ENCODE measurements at regions not wholly inside any gene's neighbourhood (a gene's known extent, or its start where the extent isn't known, plus 50 kb on each side); places are given as distances from the start of the nearest gene placed in this dataset.

GRCh38 chr5:143505354-143505753 lies 101.9 kb upstream of the NR3C1 start:
- peaks cover 3% of the 10 kb centered on the region for H3K27me3 Mint-ChIP-seq
- H3K9me3 Mint-ChIP-seq (ENCODE audit: low read depth), result peaks cover 3% of the 10 kb centered on the region
- TF ChIP-seq, protein P1, sequence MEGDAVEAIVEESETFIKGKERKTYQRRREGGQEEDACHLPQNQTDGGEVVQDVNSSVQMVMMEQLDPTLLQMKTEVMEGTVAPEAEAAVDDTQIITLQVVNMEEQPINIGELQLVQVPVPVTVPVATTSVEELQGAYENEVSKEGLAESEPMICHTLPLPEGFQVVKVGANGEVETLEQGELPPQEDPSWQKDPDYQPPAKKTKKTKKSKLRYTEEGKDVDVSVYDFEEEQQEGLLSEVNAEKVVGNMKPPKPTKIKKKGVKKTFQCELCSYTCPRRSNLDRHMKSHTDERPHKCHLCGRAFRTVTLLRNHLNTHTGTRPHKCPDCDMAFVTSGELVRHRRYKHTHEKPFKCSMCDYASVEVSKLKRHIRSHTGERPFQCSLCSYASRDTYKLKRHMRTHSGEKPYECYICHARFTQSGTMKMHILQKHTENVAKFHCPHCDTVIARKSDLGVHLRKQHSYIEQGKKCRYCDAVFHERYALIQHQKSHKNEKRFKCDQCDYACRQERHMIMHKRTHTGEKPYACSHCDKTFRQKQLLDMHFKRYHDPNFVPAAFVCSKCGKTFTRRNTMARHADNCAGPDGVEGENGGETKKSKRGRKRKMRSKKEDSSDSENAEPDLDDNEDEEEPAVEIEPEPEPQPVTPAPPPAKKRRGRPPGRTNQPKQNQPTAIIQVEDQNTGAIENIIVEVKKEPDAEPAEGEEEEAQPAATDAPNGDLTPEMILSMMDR (IDR thresholded peaks at IDR 0.05; ENCODE audit: unreplicated experiment), result no peak
- no peak for DNase-seq (ENCODE audit: low spot score, unreplicated experiment)
- no peak overlapping the region for H3K4me3 Mint-ChIP-seq (ENCODE audit: low read depth)
- peaks cover 12% of the 10 kb centered on the region for H3K4me1 Mint-ChIP-seq (ENCODE audit: low read depth)
- H3K36me3 Mint-ChIP-seq (ENCODE audit: insufficient read depth), result no peaks in the 10 kb centered on the region
- H3K27ac Mint-ChIP-seq, result no peak overlapping the region

DNA sequence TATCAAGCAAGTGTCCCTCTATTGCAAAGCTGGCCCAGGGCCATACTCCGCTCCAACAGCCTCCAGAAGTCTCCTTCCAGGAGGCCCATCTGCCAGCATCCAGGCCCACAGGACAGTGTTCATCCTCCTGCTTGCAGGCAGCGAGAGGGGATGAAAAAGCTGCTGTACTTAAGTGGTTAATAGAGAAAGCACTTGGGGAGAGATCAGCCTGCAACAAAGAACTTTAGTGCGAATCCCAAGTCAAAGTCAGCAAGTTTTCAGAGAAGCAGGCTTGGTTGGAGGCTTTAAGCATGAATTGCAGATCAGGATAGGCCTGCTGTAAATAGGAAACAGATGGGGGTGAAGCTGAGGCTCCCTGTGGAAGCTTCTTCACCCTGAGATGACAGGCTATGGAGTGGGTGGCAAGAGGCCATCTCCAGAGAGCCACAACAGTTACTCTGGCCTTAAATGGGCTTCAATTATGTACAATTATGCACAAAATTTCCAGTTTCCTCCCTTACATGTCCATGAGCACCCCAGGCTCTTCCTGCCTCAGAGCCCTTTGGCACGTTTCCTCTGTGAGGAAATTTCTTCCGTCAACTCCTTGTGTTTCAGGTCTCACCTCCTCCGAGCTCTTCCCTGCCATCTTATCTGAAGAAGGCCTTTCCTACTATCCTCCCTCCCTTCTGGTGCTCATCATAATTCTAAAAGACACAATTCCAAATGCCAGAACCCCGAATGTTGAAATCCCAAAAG lies 98.0 kb upstream of the NR3C1 start:
- peaks cover 3% of the 10 kb centered on the region for H3K9me3 Mint-ChIP-seq (ENCODE audit: low read depth)
- no peaks in the 10 kb centered on the region for H3K4me1 Mint-ChIP-seq (ENCODE audit: low read depth)
- H3K4me3 Mint-ChIP-seq (ENCODE audit: low read depth), result no peak overlapping the region
- H3K27me3 Mint-ChIP-seq, result peaks cover 3% of the 10 kb centered on the region
- H3K36me3 Mint-ChIP-seq (ENCODE audit: insufficient read depth), result no peaks in the 10 kb centered on the region
- no peak for DNase-seq (ENCODE audit: low spot score, unreplicated experiment)
- TF ChIP-seq, protein P1 (IDR thresholded peaks at IDR 0.05; ENCODE audit: unreplicated experiment), result no peak
- H3K27ac Mint-ChIP-seq, result no peak overlapping the region

DNA sequence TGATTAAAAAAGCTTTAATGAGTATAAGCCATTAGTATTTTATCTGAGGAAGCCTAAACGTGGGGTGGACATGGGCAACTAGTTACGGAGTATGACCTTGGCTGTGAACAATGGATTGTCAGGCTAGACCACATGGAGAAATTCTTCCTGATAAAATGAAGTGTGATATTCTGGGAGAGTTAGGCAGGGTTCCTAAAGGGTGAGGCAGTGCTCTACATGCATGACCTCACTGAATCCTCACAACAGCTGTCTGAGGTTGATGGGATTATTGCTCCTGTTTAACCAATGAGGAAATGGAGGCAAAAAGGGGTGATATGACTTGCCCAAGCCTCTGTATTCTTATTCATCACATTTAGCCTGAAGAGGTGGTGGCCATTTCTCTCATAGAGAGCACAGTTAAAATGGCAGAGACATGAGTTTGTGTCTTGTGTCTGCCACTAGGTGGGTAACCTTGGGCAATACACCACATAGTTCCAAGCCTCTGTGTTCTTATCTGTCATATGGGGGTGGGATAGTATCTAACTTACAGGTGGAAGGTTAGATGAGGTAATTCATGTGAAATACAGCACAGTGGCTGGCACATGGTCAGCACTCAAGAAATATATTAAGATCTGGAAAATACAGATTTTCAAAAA lies 96.1 kb upstream of the NR3C1 start:
- TF ChIP-seq, protein P1 (IDR thresholded peaks at IDR 0.05; ENCODE audit: unreplicated experiment), result no peak
- H3K9me3 Mint-ChIP-seq (ENCODE audit: low read depth), result no peaks in the 10 kb centered on the region
- H3K4me3 Mint-ChIP-seq (ENCODE audit: low read depth), result no peak overlapping the region
- no peak overlapping the region for H3K27ac Mint-ChIP-seq
- H3K27me3 Mint-ChIP-seq, result peaks cover 3% of the 10 kb centered on the region
- H3K4me1 Mint-ChIP-seq (ENCODE audit: low read depth), result no peaks in the 10 kb centered on the region
- no peak for DNase-seq (ENCODE audit: low spot score, unreplicated experiment)
- H3K36me3 Mint-ChIP-seq (ENCODE audit: insufficient read depth), result no peaks in the 10 kb centered on the region

GRCh38 chr5:143498821-143499220 lies 95.3 kb upstream of the NR3C1 start:
- Mint-ChIP-seq H3K36me3 (ENCODE audit: insufficient read depth) (no peaks in the 10 kb centered on the region), H3K4me3 (ENCODE audit: low read depth) (no peak overlapping the region), H3K9me3 (ENCODE audit: low read depth) (no peaks in the 10 kb centered on the region), H3K27me3 (peaks cover 3% of the 10 kb centered on the region), H3K4me1 (ENCODE audit: low read depth) (no peaks in the 10 kb centered on the region), H3K27ac (no peak overlapping the region)
- DNase-seq (ENCODE audit: low spot score, unreplicated experiment), result no peak
- TF ChIP-seq, protein P1 (IDR thresholded peaks at IDR 0.05; ENCODE audit: unreplicated experiment), result no peak

DNA sequence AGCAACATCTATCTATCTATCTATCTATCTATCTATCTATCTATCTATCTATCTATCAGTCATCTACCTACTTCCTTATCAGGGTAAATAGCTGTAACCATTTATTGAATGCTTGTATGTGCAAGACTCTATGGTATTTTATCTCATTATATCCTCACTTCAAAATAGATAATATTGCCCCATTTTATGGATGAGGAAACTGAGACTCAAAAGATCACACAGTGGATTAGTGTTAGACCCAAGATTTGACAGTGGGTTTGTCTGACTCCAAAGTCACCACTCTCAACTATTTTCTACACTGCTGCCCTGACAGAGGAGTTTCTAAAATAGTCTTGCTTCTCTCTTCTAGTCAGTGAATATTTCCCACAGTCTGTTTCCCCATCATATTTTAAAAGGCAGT lies 94.3 kb upstream of the NR3C1 start:
- Mint-ChIP-seq H3K27ac (no peak overlapping the region), H3K4me1 (ENCODE audit: low read depth) (no peaks in the 10 kb centered on the region), H3K36me3 (ENCODE audit: insufficient read depth) (no peaks in the 10 kb centered on the region), H3K4me3 (ENCODE audit: low read depth) (no peak overlapping the region), H3K27me3 (peaks cover 3% of the 10 kb centered on the region), H3K9me3 (ENCODE audit: low read depth) (no peaks in the 10 kb centered on the region)
- DNase-seq (ENCODE audit: low spot score, unreplicated experiment), result no peak
- TF ChIP-seq, protein P1 (IDR thresholded peaks at IDR 0.05; ENCODE audit: unreplicated experiment), result no peak

Measured in progenitor cell of endocrine pancreas (in vitro differentiated cells).